PC-9 (cell line): ENCODE measurements at regions not wholly inside any gene's neighbourhood (a gene's known extent, or its start where the extent isn't known, plus 50 kb on each side); places are given as distances from the start of the nearest gene placed in this dataset.

Experiments used
- CTCF ChIP-seq: fragments of 200-600 bp; sonication (generic); conservative IDR thresholded peaks from 2 replicates; pipeline ENCODE4 v1.6.1; 2017; ENCODE audit warnings: mixed run types, antibody characterized with exemption, mild to moderate bottlenecking, moderate library complexity
- EZH2 ChIP-seq: fragments of 200-600 bp; sonication (generic); IDR thresholded peaks from 2 replicates; pipeline ENCODE4 v1.8.0; 2017; ENCODE audit warnings: antibody characterized with exemption, low read depth

- TF ChIP-seq CTCF (no peak), EZH2 (no peak)
These were observed 69.4 kb upstream of the ALDH1A3 start for GRCh38 chr15:100810229-100810628.
